HG02798 (cell line): ENCODE measurements at regions not wholly inside any gene's neighbourhood (a gene's known extent, or its start where the extent isn't known, plus 50 kb on each side); places are given as distances from the start of the nearest gene placed in this dataset.
A peak's percentile ranks its signal among the peaks of the same experiment; 100 is the strongest.

Experiments
- ATAC-seq: cut with Tn5 transposase; IDR thresholded peaks from one replicate; pipeline ENCODE4 v1.9.1; 2021; ENCODE audit warnings: mild to moderate bottlenecking; ENCODE audit not compliant: unreplicated experiment, poor library complexity

- ATAC-seq, result no peak
Observed at GRCh38 chr13:33940898-33941297, 122.9 kb downstream of the RFC3 start.

GRCh38 chr13:33945477-33945876, 127.5 kb downstream of the RFC3 start:
- ATAC-seq, result no peak

GRCh38 chr13:33953203-33953602, 135.3 kb downstream of the RFC3 start:
- no peak for ATAC-seq

- no peak for ATAC-seq
Observed at GRCh38 chr13:33953781-33954180, 135.8 kb downstream of the RFC3 start.

- no peak for ATAC-seq
Observed at GRCh38 chr13:33956346-33956745, 138.4 kb downstream of the RFC3 start.

- no peak for ATAC-seq
Observed at GRCh38 chr13:33957497-33957905, 139.6 kb downstream of the RFC3 start.

GRCh38 chr13:33958964-33959363, 141.0 kb downstream of the RFC3 start:
- ATAC-seq, result no peak

GRCh38 chr13:33963134-33963533, 145.2 kb downstream of the RFC3 start:
- ATAC-seq, result no peak

GRCh38 chr13:33963895-33964294, 145.9 kb downstream of the RFC3 start:
- ATAC-seq, result no peak

- no peak for ATAC-seq
Observed at GRCh38 chr13:33968520-33969507, 150.9 kb downstream of the RFC3 start.

GRCh38 chr13:33970746-33971561, 153.0 kb downstream of the RFC3 start:
- no peak for ATAC-seq

GRCh38 chr13:33971562-33971819, 153.5 kb downstream of the RFC3 start:
- ATAC-seq, result no peak

- no peak for ATAC-seq
Observed at GRCh38 chr13:33973194-33973593, 155.2 kb downstream of the RFC3 start.

GRCh38 chr13:33976965-33977364, 159.0 kb downstream of the RFC3 start:
- no peak for ATAC-seq

- no peak for ATAC-seq
Observed at GRCh38 chr13:33978653-33979052, 160.7 kb downstream of the RFC3 start.

GRCh38 chr13:33992881-33993336, 175.0 kb downstream of the RFC3 start:
- no peak for ATAC-seq

- peak; percentile 70 for ATAC-seq
Observed at GRCh38 chr13:33994198-33994597, 176.2 kb downstream of the RFC3 start.

GRCh38 chr13:33994826-33995502, 177.0 kb downstream of the RFC3 start:
- ATAC-seq, result no peak

GRCh38 chr13:33996636-33997035, 178.7 kb downstream of the RFC3 start:
- ATAC-seq, result no peak

- ATAC-seq, result no peak
Observed at GRCh38 chr13:33997574-33997973, 179.6 kb downstream of the RFC3 start.
